ENCODE measurements at regions not wholly inside any gene's neighbourhood (a gene's known extent, or its start where the extent isn't known, plus 50 kb on each side); places are given as distances from the start of the nearest gene placed in this dataset.

- TF ChIP-seq CTCF (IDR thresholded peaks at IDR 0.05) = no peak
- no peak for TF ChIP-seq POLR2A (IDR thresholded peaks at IDR 0.05)
These were observed 927.4 kb downstream of the DNAJB9 start for GRCh38 chr7:109497053-109497452.
